Osteocyte (in vitro differentiated cells): ENCODE measurements at regions not wholly inside any gene's neighbourhood (a gene's known extent, or its start where the extent isn't known, plus 50 kb on each side); places are given as distances from the start of the nearest gene placed in this dataset.

ENCODE experiments used
- DNase-seq: peaks from one replicate; pipeline ENCODE4 v3.0.0; 2021; ENCODE audit warnings: mixed read lengths; ENCODE audit not compliant: unreplicated experiment; ENCODE audit errors: extremely low spot score
- H3K27ac Mint-ChIP-seq: one replicate; pipeline ENCODE4 v1.8.0; 2021; ENCODE audit warnings: mild to moderate bottlenecking, mixed read lengths; ENCODE audit not compliant: unreplicated experiment
- H3K27me3 Mint-ChIP-seq: one replicate; pipeline ENCODE4 v1.8.0; 2021; ENCODE audit warnings: mixed read lengths; ENCODE audit not compliant: unreplicated experiment
- H3K36me3 Mint-ChIP-seq: one replicate; pipeline ENCODE4 v1.8.0; 2021; ENCODE audit warnings: mixed read lengths; ENCODE audit not compliant: unreplicated experiment
- H3K4me1 Mint-ChIP-seq: one replicate; pipeline ENCODE4 v1.8.0; 2021; ENCODE audit warnings: mixed read lengths; ENCODE audit not compliant: unreplicated experiment
- H3K4me3 Mint-ChIP-seq: one replicate; pipeline ENCODE4 v1.8.0; 2021; ENCODE audit warnings: mild to moderate bottlenecking, moderate library complexity, mixed read lengths; ENCODE audit not compliant: unreplicated experiment
- H3K9me3 Mint-ChIP-seq: one replicate; pipeline ENCODE4 v1.8.0; 2021; ENCODE audit warnings: mixed read lengths; ENCODE audit not compliant: unreplicated experiment
- CTCF ChIP-seq: fragments of 200-600 bp; sonication (generic); IDR thresholded peaks from 2 replicates; pipeline ENCODE4 v1.5.0; 2021; ENCODE audit warnings: antibody characterized with exemption, mild to moderate bottlenecking, moderate library complexity

DNA sequence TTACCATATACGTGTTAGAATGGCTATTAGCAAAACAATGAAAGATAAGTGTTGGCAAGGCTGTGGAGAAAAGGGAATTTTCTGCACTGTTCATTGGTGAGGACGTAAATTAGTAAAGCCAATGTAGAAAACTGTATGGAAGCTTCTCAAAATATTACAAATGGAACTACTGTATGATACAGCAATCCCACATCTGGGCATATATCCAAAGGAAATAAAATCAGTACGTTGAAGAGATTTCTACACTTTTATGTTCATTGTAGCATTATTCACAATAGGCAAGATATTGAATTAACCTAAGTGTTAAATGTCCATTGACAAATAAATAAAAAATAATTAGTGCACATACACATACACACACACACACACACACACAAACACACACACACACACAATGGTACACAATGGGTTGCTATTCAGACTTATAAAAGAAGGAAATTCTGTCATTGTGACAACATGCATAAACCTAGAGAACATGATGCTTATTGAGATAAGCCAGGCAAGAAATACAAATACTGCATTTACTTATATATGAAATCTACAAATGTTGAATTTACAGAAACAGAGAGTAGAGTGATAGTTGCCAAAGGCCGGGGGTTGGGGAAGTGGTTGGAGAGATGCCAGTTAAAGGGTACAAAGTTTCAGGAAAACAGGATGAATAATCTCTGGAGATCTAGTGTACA, 565.8 kb upstream of the LRRC4C start:
- no peak overlapping the region for H3K27ac Mint-ChIP-seq
- H3K4me3 Mint-ChIP-seq, result no peak overlapping the region
- no peaks in the 10 kb centered on the region for H3K4me1 Mint-ChIP-seq
- H3K27me3 Mint-ChIP-seq, result no peaks in the 10 kb centered on the region
- no peaks in the 10 kb centered on the region for H3K36me3 Mint-ChIP-seq
- no peak for DNase-seq
- TF ChIP-seq CTCF, result no peak
- peaks cover 47% of the 10 kb centered on the region for H3K9me3 Mint-ChIP-seq

GRCh38 chr11:42034826-42035225, 575.4 kb upstream of the LRRC4C start:
- H3K36me3 Mint-ChIP-seq, result no peaks in the 10 kb centered on the region
- H3K4me1 Mint-ChIP-seq, result no peaks in the 10 kb centered on the region
- no peaks in the 10 kb centered on the region for H3K27me3 Mint-ChIP-seq
- no peak overlapping the region for H3K4me3 Mint-ChIP-seq
- TF ChIP-seq CTCF, result no peak
- no peak overlapping the region for H3K27ac Mint-ChIP-seq
- no peak for DNase-seq
- peaks cover 38% of the 10 kb centered on the region for H3K9me3 Mint-ChIP-seq

GRCh38 chr11:42036201-42036600, 576.7 kb upstream of the LRRC4C start:
- peaks cover 35% of the 10 kb centered on the region for H3K9me3 Mint-ChIP-seq
- H3K4me3 Mint-ChIP-seq, result no peak overlapping the region
- no peaks in the 10 kb centered on the region for H3K4me1 Mint-ChIP-seq
- H3K36me3 Mint-ChIP-seq, result no peaks in the 10 kb centered on the region
- H3K27me3 Mint-ChIP-seq, result no peaks in the 10 kb centered on the region
- no peak overlapping the region for H3K27ac Mint-ChIP-seq
- no peak for DNase-seq
- no peak for TF ChIP-seq CTCF

GRCh38 chr11:42043312-42043711, 583.9 kb upstream of the LRRC4C start:
- no peak for TF ChIP-seq CTCF
- no peak overlapping the region for H3K27ac Mint-ChIP-seq
- no peak overlapping the region for H3K4me3 Mint-ChIP-seq
- H3K36me3 Mint-ChIP-seq, result no peaks in the 10 kb centered on the region
- no peak for DNase-seq
- no peaks in the 10 kb centered on the region for H3K27me3 Mint-ChIP-seq
- no peaks in the 10 kb centered on the region for H3K4me1 Mint-ChIP-seq
- H3K9me3 Mint-ChIP-seq, result peaks cover 52% of the 10 kb centered on the region

GRCh38 chr11:42047637-42048555, 588.4 kb upstream of the LRRC4C start:
- Mint-ChIP-seq H3K27me3 (no peaks in the 10 kb centered on the region), H3K4me1 (no peaks in the 10 kb centered on the region), H3K27ac (no peak overlapping the region), H3K9me3 (peaks cover 53% of the 10 kb centered on the region), H3K4me3 (no peak overlapping the region), H3K36me3 (no peaks in the 10 kb centered on the region)
- DNase-seq, result no peak
- TF ChIP-seq CTCF, result no peak
